GM18951 (cell line): ENCODE measurements at regions not wholly inside any gene's neighbourhood (a gene's known extent, or its start where the extent isn't known, plus 50 kb on each side); places are given as distances from the start of the nearest gene placed in this dataset.

Source experiments
- POLR2A ChIP-seq: IDR thresholded peaks from 4 replicates; pipeline ENCODE4 v1.6.1; 2011; ENCODE audit warnings: mild to moderate bottlenecking; ENCODE audit not compliant: insufficient read length, insufficient read depth; ENCODE audit errors: extremely low read depth
- in situ Hi-C: fragments of 300-500 bp; cut with MboI; formaldehyde crosslinking; loops from one replicate; pipeline ENCODE4 v1.12.0; 2022; ENCODE audit warnings: low sequenced_read_pairs, mixed read lengths, inconsistent platforms; ENCODE audit not compliant: unreplicated experiment

GRCh38 chr6:95071464-95071863, 505.9 kb upstream of the MANEA start:
- no peak for TF ChIP-seq POLR2A
- in situ Hi-C loops, result loop anchor here (10.0 kb wide), 1 partner anchor 57 kb away; no protein-coding TSS in a partner anchor

- in situ Hi-C loops, result loop anchor here (10.0 kb wide), 1 partner anchor 64 kb away; no protein-coding TSS in a partner anchor
- no peak for TF ChIP-seq POLR2A
Measured at GRCh38 chr6:95078457-95078856, 498.9 kb upstream of the MANEA start.

GRCh38 chr6:95081231-95081630, 496.1 kb upstream of the MANEA start:
- no peak for TF ChIP-seq POLR2A
- in situ Hi-C loops, result no loop called here

- TF ChIP-seq POLR2A, result no peak
- in situ Hi-C loops, result no loop called here
Measured at GRCh38 chr6:95081949-95082348, 495.4 kb upstream of the MANEA start.

GRCh38 chr6:95083506-95083905, 493.8 kb upstream of the MANEA start:
- no peak for TF ChIP-seq POLR2A
- in situ Hi-C loops, result no loop called here

- in situ Hi-C loops, result no loop called here
- TF ChIP-seq POLR2A, result no peak
Measured at GRCh38 chr6:95084867-95085266, 492.5 kb upstream of the MANEA start.

GRCh38 chr6:95087394-95088097, 489.8 kb upstream of the MANEA start:
- TF ChIP-seq POLR2A, result no peak
- in situ Hi-C loops, result no loop called here

- no peak for TF ChIP-seq POLR2A
- in situ Hi-C loops, result no loop called here
Measured at GRCh38 chr6:95091823-95092436, 485.4 kb upstream of the MANEA start.

GRCh38 chr6:95093154-95093553, 484.2 kb upstream of the MANEA start:
- in situ Hi-C loops, result no loop called here
- no peak for TF ChIP-seq POLR2A

- in situ Hi-C loops, result no loop called here
- no peak for TF ChIP-seq POLR2A
Measured at GRCh38 chr6:95094751-95095663, 482.3 kb upstream of the MANEA start.

- no peak for TF ChIP-seq POLR2A
- in situ Hi-C loops, result no loop called here
Measured at GRCh38 chr6:95095855-95096254, 481.5 kb upstream of the MANEA start.

GRCh38 chr6:95099410-95099809, 477.9 kb upstream of the MANEA start:
- TF ChIP-seq POLR2A, result no peak
- in situ Hi-C loops, result no loop called here

GRCh38 chr6:95109212-95109611, 468.1 kb upstream of the MANEA start:
- no peak for TF ChIP-seq POLR2A
- in situ Hi-C loops, result no loop called here
